ENCODE measurements at regions not wholly inside any gene's neighbourhood (a gene's known extent, or its start where the extent isn't known, plus 50 kb on each side); places are given as distances from the start of the nearest gene placed in this dataset.

DNA sequence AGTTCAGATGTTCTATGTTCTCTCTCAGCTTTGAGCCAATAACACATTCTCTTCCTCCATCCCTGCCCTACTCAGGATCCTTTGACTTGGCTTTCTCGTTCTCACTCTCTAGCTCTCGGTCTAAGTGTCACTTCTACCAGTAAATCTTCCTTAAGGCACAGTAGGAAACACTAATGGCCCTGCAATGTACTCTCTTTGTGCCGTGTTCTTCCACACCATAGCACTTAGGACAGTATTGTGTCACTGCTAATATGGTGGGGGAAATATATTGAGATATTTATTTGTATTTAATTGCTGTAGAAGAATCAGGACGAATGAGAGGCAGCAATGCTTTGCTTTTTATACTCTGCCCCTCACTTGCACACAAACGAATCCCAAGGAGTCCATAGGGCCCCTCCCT is 493.1 kb downstream of the SHISA9 start:
- DNase-seq: no peak

- no peak for DNase-seq
These were observed 495.7 kb downstream of the SHISA9 start for GRCh38 chr16:13397126-13397525.

DNA sequence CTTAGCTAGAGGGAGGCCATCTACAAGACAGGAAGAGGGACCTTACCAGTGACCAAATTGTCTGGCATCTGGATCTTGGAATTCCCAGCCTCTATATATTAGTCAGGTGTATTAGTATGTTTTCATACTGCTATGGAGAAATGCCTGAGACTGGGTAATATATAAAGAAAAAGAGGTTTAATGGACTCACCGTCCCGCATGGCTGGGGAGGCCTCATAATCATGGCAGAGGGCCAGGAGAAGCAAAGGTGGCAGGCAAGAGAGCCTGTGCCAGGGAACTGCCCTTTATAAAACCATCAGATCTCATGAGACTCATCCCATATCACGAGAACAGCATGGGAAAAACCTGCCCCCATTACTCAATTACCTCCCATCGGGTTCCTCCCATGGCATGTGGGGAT is 500.2 kb downstream of the SHISA9 start:
- no peak for DNase-seq

GRCh38 chr16:13402601-13403000 is 501.2 kb downstream of the SHISA9 start:
- DNase-seq: no peak

GRCh38 chr16:13403326-13403725 is 501.9 kb downstream of the SHISA9 start:
- DNase-seq: no peak

DNA sequence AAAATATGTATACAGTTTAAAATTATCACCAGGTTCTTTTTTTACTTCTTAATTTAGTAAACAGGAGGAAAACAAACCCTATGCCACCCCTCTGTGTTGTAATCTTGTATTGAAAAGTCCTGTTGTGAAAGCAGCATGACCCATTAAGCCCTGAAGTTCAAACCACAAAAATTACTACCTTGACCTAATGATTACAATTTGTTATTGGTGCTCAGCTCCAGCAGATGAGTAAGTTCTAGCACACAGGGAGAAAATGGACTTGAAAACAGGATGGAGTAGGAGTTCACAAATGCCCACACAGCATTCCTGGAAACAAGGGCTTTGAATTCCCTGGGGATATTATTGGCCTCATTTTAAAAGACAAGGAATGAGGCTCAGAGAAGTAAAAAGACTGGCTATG is 505.8 kb upstream of the ERCC4 start:
- no peak for DNase-seq

GRCh38 chr16:13419589-13419988 is 500.4 kb upstream of the ERCC4 start:
- DNase-seq: no peak

DNA sequence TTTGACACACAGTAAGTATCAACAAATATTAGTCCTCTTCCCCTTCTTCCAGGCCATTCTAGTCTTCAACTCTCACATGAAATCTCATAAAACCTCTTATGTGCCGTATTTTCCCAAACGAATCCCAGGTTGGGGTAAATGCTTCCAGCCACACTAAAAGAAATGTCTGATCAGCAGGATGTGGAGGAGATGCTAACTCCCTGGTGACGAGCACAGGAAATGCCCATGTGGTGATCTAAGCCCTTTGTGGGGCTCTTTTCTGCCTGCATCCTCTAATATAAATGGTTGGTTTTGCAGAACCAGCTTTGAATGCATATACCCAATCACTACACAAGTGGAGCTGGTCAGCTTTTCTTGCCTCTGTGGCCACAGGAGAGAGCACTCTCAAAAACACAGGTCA is 498.2 kb upstream of the ERCC4 start:
- DNase-seq: no peak

- DNase-seq: no peak
These were observed 494.1 kb upstream of the ERCC4 start for GRCh38 chr16:13425836-13426235.

DNA sequence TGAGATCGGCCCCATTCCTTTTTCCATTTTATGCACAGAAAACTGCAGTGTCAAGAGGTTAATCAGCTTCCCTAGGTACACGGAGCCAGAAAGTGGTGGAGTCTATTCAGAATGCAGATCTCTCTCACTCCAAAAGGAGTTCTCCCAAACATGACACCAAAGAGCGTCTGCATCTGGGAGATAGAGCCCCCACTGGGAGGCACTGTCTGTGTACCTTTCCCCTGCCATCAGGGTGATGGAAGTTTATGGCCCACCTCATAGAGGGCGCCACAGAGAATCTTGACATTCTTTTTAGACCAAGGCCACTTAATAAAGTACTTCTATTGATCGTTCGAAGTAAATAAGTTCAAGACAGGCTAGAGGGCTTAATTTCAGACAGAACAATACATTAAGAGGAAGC is 493.7 kb upstream of the ERCC4 start:
- DNase-seq: no peak

DNA sequence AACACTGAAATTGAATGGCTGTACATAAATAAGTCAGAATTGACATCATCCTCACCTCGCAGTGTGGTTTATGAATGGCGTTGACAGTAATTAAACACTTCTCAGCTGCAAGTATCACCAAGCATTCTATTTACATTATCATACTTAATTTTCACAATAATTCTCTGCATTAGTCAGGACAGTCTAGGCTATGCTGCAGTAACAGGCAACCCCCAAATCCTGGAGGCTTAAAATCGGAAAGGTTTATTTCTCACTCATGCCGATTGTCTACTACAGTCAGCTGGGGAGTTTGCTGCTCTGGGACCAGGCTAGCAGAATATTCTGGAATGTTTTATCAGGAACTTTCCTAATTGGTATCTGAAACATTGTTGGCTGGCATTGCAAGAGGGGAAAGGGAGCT is 493.2 kb upstream of the ERCC4 start:
- DNase-seq: no peak

GRCh38 chr16:13427943-13428342 is 492.0 kb upstream of the ERCC4 start:
- DNase-seq: no peak

GRCh38 chr16:13429416-13429815 is 490.5 kb upstream of the ERCC4 start:
- DNase-seq: no peak

- DNase-seq: no peak
These were observed 484.5 kb upstream of the ERCC4 start for GRCh38 chr16:13435415-13435814.

- DNase-seq: no peak
These were observed 484.0 kb upstream of the ERCC4 start for GRCh38 chr16:13435873-13436474.

- no peak for DNase-seq
These were observed 483.1 kb upstream of the ERCC4 start for GRCh38 chr16:13436641-13437412.

GRCh38 chr16:13437413-13437795 is 482.6 kb upstream of the ERCC4 start:
- DNase-seq: no peak

- no peak for DNase-seq
These were observed 481.9 kb upstream of the ERCC4 start for GRCh38 chr16:13438064-13438463.

- DNase-seq: no peak
These were observed 480.2 kb upstream of the ERCC4 start for GRCh38 chr16:13439766-13440165.

GRCh38 chr16:13441675-13442074 is 478.3 kb upstream of the ERCC4 start:
- no peak for DNase-seq

DNA sequence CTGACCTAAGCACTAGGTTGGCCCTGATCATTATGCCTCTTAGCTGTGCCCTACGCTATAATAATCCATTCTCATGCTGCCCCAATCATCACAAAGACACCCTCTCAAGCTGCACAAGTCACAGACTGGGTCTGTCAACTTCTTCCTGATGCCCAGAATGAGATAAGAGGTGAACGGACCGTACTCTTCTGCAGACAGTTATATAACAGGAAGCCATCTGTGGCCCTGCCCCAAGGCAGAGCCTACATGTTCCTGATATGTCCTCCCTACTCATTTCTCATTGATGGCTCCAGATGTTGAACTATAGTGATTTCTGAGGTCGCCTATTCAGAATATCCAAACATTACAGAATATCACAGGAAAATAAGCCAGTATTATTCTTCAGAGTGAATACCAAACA is 471.6 kb upstream of the ERCC4 start:
- no peak for DNase-seq

DNA sequence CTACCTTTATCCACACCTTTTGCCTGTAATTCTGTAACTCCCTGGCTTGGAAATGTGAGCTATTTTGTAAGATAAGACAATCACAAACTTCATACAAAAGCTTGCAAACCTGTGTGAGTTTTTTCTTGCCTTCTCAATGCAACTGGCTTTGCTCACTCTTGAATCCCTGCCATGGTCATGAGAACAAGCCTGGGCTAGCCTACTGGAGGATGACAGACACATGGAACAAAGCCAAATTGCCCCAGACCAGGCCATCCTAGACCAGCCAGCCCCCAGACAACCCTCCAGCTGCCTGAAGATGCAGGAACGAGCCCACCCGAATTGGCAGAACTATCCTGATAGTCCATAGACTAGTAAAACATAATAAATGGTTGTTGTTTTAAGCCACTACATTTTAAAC is 466.6 kb upstream of the ERCC4 start:
- DNase-seq: no peak

GRCh38 chr16:13453938-13454553 is 465.9 kb upstream of the ERCC4 start:
- no peak for DNase-seq

DNA sequence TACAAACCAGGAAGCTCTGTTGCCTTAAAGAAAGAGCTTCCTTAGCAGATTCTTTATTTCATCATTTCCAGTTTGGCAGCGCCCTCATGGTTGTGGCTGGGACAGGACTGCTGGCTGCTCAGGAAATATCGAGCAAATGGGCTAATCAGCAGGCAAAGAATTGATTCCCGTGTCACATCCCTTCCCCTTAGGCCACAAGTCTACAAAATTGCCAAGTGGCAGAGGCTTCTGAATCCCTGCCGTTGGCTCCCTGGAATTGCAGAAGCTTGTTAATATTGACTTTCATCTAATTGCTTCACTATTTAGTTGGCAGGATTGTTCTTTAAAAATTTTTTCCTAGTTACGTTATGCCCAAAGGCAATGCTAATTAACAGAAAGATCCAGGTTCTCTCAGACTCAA is 456.3 kb upstream of the ERCC4 start:
- DNase-seq: no peak

GRCh38 chr16:13471036-13471435 is 448.9 kb upstream of the ERCC4 start:
- DNase-seq: no peak

Measured in NCI-H1436 treated with DMSO at 0.1 percent for 48 hours (cell line).